ENCODE measurements at regions not wholly inside any gene's neighbourhood (a gene's known extent, or its start where the extent isn't known, plus 50 kb on each side); places are given as distances from the start of the nearest gene placed in this dataset.
A peak's percentile ranks its signal among the peaks of the same experiment; 100 is the strongest.

DNA sequence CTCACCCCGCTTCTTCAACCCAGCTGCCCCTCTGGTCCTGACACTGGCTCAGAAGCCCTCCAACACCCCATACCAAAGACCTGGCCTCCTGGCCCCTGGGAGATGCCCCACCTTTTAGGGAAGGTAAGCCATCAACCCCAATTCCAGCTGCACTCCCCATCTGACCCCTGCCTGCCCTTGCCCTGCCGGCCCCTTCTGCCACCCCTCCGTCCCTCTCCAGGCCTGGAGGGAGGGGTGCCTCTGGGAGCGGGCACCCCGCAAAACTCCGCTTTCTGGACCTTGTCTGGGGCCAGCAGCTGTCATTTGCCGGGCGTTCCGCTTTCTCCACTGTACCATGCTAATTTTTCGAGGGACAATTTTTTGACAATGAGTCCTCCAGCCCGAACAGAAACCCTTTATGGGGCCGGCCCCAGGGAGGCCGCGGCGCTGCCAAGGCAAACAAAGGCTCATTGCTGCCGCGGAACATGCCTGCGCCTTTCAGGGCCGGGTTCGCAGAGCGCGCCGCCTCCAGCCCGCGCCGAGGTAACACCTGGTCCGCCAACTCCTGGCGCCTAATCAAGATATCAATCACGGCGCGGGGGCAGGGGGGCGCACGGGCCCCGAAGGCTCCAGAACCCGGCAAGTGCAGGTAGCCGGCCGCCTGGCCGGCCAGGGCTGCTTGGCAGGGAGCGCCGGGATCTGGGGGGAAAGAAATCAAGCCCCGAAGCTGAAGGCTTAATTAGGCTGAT lies 96.0 kb downstream of the INHBB start:
- no peak for DNase-seq

DNA sequence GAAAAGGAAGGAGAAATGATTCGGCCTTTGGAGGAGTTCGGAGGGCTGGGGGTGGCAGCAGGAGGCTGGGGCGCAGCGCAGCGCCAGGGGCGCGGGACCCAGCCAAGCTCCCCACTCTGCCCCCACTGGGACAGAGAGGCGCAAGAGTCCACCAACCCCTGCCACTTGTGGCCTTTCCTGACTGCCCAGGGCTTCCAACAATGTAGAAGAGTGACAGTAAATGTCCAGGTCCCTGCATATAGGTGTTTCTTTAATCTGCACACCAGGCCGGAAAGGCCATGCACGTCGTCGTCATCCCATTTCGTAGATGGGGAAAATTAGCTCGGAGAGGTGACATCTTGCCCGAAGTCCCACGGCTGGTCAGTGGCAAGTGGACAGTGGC lies 96.6 kb downstream of the INHBB start:
- DNase-seq: no peak

DNA sequence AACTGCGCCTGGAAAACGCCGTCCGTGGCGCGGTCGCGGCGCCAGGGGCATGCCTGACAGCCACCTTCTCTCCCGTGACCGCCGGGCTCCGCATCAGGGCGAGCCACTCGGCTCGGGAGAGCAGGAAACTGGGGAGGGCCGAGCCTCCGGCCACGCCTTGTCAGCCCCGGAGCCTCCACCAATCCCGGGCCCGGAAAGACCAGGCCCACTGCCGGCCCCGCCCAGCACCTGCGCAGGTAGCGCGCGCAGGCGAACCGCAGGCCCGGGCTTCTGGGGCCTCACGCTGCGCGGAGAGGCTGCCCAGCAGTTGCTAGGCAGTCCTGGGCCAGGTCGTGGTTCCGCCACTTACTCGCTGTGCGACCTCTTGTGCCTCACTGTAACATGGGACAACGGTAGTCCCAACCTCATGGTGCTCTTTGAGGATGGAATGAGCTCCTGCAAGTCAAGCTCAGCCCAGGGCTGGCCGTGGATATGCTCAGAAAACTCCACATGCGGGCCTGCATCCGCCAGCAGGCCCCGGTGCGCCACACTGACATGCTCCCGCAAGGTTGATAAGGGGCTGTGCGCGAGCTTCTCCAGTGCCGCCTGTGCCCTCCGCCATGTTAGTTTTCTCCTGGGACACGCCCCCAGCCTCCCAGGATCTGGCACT lies 97.1 kb downstream of the INHBB start:
- peak; percentile 15 for DNase-seq

GRCh38 chr2:120443946-120444345 lies 98.0 kb downstream of the INHBB start:
- DNase-seq: no peak

- no peak for DNase-seq
These were observed 98.8 kb downstream of the INHBB start for GRCh38 chr2:120444691-120445240.

DNA sequence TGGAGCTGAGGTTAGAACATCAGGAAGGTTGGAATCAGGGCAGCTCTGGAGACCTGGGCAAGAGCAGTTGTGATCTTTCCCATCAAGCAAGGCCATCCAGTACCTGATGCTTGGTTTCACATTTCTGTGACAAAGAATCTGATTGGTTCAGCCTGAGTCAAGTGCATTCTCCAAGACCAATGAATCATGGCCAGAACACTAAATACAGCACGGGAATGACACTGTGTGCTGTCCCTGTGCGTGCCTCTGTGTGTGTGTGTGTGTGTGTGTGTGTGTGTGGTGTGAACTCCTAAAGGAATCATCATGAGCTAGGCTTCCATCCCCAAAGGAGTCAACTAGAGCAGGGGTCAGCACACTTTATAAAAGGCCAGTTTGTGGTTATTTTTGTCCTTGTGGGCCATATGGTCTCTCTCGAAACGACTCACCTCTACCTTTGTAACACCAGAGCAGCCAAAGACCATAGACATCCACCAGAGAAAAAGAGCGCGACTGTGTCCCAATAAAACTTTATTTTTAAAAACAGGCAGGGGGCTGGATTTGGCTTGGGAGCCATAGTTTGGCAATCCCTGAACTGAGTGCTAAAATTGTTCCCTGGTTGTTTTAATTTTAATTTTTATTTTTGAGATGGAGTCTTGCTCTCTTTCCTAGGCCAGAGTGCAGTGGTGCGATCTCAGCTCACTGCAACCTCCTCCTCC lies 99.7 kb downstream of the INHBB start:
- DNase-seq: no peak

GRCh38 chr2:120446236-120447126 lies 100.5 kb downstream of the INHBB start:
- DNase-seq: no peak

DNA sequence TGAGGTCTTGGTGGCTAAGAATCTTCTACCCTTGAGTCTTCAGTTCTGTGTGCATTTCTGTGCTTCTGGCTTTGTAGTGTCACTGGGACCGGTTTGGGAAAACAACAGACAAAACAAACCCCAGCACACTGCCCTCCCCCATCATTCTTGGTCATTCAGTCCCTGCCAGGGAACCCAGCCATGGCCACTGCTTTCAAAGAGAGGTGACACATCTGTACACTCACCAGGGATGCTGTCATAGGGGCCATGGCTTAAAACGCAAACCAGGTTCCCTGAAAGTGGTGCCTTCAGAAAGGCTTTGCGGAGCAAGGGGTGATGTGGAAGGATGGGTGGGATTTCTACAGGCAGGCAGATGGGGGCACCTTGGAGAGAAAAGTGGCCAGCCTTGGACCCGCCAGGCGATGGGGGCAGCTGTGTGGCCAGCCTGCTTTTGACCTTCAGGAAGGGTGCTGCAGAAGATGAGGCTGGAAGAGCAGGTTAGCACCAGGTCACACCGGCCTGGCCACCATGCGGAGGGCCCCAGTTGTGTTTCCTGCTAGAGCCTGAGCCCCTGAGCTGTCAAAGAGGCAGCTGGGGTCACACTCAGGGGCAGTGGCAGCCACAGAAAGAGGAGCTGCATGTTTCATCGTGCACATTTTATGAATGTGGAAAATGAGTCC lies 101.3 kb downstream of the INHBB start:
- DNase-seq: no peak

- no peak for DNase-seq
These were observed 102.5 kb downstream of the INHBB start for GRCh38 chr2:120448436-120448835.

DNA sequence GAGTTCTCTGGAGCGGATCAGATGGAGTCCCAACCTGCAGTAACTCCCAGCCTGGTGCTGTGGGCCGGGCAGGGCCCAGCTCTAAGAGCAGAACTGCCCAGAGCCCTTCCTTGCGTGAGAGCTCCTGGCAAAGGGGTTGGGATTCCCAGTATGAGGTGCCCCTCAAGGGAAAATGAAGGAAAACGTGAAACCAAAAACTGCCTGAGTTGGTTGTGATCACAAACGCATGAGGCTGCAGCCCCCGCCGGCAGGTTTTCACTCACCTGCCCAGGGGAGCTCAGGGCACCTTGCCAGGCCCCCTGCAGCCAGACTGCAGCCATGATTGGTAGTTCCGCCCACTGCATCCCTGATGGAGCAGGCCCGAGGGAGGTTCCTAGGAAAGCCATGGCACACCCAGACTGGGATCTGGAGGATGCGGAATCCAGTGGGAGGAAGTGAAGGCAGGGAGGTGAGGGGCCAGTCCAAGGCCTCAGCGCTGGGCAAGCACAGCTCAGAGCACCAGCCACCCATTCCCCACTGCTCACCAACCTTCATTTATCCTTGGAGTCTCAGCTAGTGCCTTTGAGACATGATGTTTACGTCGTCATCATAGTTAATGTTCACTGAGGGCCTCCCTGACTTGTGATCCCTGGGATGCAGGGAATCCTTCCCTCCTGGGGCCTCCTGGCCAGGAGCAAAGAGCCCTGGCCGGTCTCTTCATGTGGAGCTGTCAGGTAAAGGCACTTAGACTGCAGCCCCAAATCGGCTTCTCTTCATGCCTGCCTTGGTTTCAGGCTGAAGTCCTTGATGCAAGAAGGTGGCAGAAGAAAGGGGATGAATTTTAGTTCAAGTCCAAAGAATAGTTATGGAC lies 103.2 kb downstream of the INHBB start:
- no peak for DNase-seq

DNA sequence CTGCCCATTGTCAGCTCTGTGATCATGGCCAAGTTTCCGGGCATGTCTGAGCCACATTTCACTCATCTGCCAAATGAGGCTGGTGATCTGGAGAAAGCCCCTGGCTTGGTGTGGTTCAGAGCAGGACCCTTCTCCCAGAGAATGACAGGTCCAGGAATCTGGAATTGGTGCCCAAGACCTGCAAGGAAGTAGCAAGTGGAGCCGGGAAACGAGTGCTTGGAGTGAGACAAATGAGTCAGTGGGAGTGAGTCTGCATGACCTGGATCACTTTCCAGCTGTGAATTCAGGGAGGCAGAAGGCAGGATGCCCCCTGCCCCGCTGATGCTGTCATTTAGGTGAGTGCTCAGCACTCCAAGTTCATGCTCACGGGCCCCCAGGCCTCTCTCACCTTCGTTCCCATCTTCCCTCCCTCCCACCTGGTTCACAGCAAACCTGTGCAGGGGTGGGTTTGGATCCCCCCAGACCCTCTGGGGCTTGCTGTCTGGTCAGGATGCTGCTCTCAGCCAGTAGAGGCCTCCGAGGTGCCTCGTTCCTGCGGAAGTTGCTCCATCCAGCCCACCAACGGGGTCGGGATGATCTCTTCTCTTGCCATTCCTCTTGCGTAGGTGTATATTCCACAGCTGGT lies 104.4 kb downstream of the INHBB start:
- DNase-seq: no peak

- no peak for DNase-seq
These were observed 105.4 kb downstream of the INHBB start for GRCh38 chr2:120451334-120451733.

DNA sequence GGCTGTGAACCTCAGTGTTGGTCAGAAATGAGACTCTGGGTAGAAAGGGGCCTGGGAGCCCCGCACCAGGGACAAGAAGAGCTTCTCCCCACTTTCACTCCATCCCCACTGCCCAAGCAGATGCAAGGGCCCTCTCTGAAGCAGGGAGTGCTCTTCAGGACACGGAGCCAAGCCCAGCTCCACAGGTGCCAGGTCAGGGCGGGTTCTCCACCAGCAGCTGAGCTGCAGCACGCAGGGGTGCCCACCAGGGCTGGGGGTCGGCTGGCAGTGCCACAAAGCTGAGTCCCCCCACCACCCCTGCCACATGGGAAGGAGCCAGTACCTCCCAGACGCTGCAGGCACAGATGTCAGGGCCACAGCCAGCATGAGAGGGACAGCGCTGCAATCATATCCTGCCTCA lies 106.2 kb downstream of the INHBB start:
- DNase-seq: no peak

DNA sequence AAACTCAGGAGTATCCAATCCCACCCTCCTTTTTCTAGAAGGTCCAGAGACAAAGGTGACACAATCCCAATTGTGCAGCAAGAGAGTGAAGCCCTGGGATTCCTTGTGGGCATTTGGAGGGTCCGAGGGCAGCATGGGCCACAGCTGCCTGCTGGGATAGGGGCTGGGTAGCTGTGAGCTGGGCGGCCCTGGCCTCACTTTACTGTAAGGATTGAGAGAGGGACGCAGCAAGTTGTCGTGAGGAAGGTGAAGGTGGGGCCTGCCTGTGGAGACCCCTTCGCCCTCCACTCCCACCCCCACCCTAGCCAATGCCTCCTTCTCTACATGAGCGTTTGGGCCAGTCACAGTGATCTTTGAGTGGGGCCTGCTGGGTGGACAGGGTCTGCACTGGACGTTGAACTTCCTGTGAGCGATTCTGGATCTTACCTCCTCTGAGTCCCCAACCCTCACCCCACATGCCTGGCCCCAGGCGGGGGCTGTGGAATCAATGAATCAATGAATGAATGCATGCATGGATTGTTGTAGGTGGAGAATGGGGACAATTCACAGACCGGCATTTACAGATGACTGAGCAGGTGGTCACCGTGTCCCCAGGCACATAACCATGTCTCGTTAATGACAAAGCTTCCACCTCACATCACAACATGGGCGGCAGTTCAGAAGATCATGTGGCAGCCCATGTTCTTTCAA lies 107.2 kb downstream of the INHBB start:
- DNase-seq: no peak

- no peak for DNase-seq
These were observed 107.7 kb downstream of the INHBB start for GRCh38 chr2:120453635-120453998.

DNA sequence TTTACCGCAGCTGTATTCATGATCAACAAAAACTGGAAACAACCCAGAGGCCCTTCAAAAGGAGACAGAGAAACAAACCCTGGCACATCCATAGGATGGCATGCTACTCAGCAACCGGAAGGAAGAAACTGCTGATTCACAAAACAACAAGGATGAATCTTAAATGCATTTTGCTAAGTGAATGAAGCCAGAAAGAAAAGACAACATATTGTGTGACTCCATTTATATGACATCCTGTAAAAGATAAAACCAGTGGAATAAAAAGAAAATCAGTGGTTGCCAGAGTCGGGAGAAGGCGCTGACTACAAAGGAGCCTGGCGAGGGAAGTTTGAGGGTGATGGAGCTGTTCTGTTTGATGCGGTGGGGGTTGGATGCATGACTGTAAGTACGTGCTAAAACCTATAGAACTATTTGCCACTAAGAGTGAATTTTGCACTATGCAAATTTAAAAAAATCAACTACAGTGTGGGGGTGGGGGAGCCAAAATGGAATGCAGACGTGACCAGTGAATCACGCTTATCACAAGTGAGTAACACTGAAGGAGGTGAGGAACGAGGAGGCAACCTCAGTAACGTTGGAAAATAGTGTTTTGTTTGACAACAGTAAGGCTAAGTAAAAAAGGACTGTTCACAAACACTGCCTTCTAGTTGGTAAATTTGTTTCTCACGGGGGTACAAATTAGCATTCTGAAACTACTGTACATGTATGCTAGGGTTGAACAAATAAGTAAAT lies 108.9 kb downstream of the INHBB start:
- no peak for DNase-seq

GRCh38 chr2:120455390-120455789 lies 109.5 kb downstream of the INHBB start:
- no peak for DNase-seq

GRCh38 chr2:120456867-120457266 lies 110.9 kb downstream of the INHBB start:
- DNase-seq: no peak

GRCh38 chr2:120460511-120460910 lies 114.6 kb downstream of the INHBB start:
- DNase-seq: no peak

- DNase-seq: no peak
These were observed 115.2 kb downstream of the INHBB start for GRCh38 chr2:120461092-120461491.
